Tibial artery (tissue), 4 donors: ENCODE measurements at regions not wholly inside any gene's neighbourhood (a gene's known extent, or its start where the extent isn't known, plus 50 kb on each side); places are given as distances from the start of the nearest gene placed in this dataset.

Experiments used
- DNase-seq, 2 donors: peaks; one replicate each; pipeline ENCODE4 v3.0.0-alpha.2; 2019
- H3K27ac ChIP-seq, 2 donors: fragments of 200-600 bp; sonication (generic) in 1 of 2; 1 replicate in 1 of 2; 2 replicates in 1 of 2; pipeline ENCODE4 v1.5.1; 2018 to 2019; ENCODE audit warnings: mild to moderate bottlenecking in 1 of 2
- H3K27me3 ChIP-seq, 2 donors: fragments of 200-600 bp; sonication (generic) in 1 of 2; one replicate each; pipeline versions ENCODE4 v1.5.1 to v1.6.0; 2016 to 2019
- H3K36me3 ChIP-seq, 3 donors: fragments of 200-600 bp; sonication (generic) in 2 of 3; one replicate each; pipeline ENCODE4 v1.5.1; 2016 to 2019; ENCODE audit warnings: mild to moderate bottlenecking in 2 of 3
- H3K4me1 ChIP-seq, 4 donors: fragments of 200-600 bp; sonication (generic) in 2 of 4; 1 replicate in 3 of 4; 2 replicates in 1 of 4; pipeline ENCODE4 v1.5.1; 2016 to 2019
- H3K4me3 ChIP-seq, 2 donors: fragments of 200-600 bp; sonication (generic) in 1 of 2; 1 replicate in 1 of 2; 2 replicates in 1 of 2; pipeline ENCODE4 v1.5.1; 2018 to 2019; ENCODE audit warnings: mild to moderate bottlenecking in 2 of 2
- H3K9me3 ChIP-seq, 3 donors: fragments of 200-600 bp; sonication (generic) in 1 of 3; one replicate each; pipeline ENCODE4 v1.5.1; 2016 to 2019
- CTCF ChIP-seq, 2 experiments: fragments of 200-600 bp in 1 of 2; fragments of 450-650 bp in 1 of 2; IDR thresholded peaks; one replicate each; pipeline ENCODE4 v1.5.1; 2017 to 2019; ENCODE audit warnings: antibody characterized with exemption in 2 of 2, mild to moderate bottlenecking in 1 of 2, moderate library complexity in 1 of 2
- intact Hi-C: fragments of 100-400 bp; cut with DNase I; formaldehyde crosslinking; loops from one replicate; pipeline ENCODE4 v1.15.0; 2023; ENCODE audit warnings: low total_unique reads

GRCh38 chr14:51145246-51145645 lies 50.3 kb upstream of the TRIM9 start:
- Histone ChIP-seq H3K27ac (no peak overlapping the region), H3K9me3 (no peaks in the 10 kb centered on the region), H3K4me1 (no peaks in the 10 kb centered on the region), H3K36me3 (no peaks in the 10 kb centered on the region), H3K4me3 (no peak overlapping the region), H3K27me3 (no peaks in the 10 kb centered on the region)
- TF ChIP-seq CTCF (IDR thresholded peaks at IDR 0.05) = no peak
- intact Hi-C loops = no loop called here
- no peak for DNase-seq

- TF ChIP-seq CTCF (IDR thresholded peaks at IDR 0.05) = no peak
- Histone ChIP-seq H3K27me3 (no peaks in the 10 kb centered on the region), H3K36me3 (no peaks in the 10 kb centered on the region), H3K4me1 (no peaks in the 10 kb centered on the region), H3K27ac (no peak overlapping the region), H3K4me3 (no peak overlapping the region), H3K9me3 (no peaks in the 10 kb centered on the region)
- DNase-seq = no peak
- intact Hi-C loops = no loop called here
Measured at GRCh38 chr14:51147183-51147582, 52.3 kb upstream of the TRIM9 start.

- Histone ChIP-seq H3K4me1 (no peaks in the 10 kb centered on the region), H3K9me3 (no peaks in the 10 kb centered on the region), H3K27ac (no peak overlapping the region), H3K4me3 (no peak overlapping the region), H3K36me3 (no peaks in the 10 kb centered on the region), H3K27me3 (no peaks in the 10 kb centered on the region)
- intact Hi-C loops = no loop called here
- no peak for TF ChIP-seq CTCF (IDR thresholded peaks at IDR 0.05)
- DNase-seq = no peak
Measured at GRCh38 chr14:51155326-51155725, 60.4 kb upstream of the TRIM9 start.

GRCh38 chr14:51157012-51157411 lies 62.1 kb upstream of the TRIM9 start:
- intact Hi-C loops = no loop called here
- Histone ChIP-seq H3K36me3 (no peaks in the 10 kb centered on the region), H3K27ac (no peak overlapping the region), H3K4me1 (no peaks in the 10 kb centered on the region), H3K4me3 (no peak overlapping the region), H3K27me3 (no peaks in the 10 kb centered on the region), H3K9me3 (no peaks in the 10 kb centered on the region)
- peak in 1 of 2 experiments; percentile 18 for TF ChIP-seq CTCF (IDR thresholded peaks at IDR 0.05)
- no peak for DNase-seq

GRCh38 chr14:51160871-51161270 lies 66.0 kb upstream of the TRIM9 start:
- Histone ChIP-seq H3K9me3 (no peaks in the 10 kb centered on the region), H3K27ac (no peak overlapping the region), H3K36me3 (no peaks in the 10 kb centered on the region), H3K4me3 (no peak overlapping the region), H3K4me1 (peaks cover 0 to 15% (median 6%) of the 10 kb centered on the region in 4 donors), H3K27me3 (no peaks in the 10 kb centered on the region)
- TF ChIP-seq CTCF (IDR thresholded peaks at IDR 0.05) = no peak
- intact Hi-C loops = no loop called here
- no peak for DNase-seq

- no peaks in the 10 kb centered on the region for H3K36me3 ChIP-seq
- H3K4me3 ChIP-seq = no peak overlapping the region
- DNase-seq = no peak
- peaks cover 0 to 15% (median 6%) of the 10 kb centered on the region in 4 donors for H3K4me1 ChIP-seq
- intact Hi-C loops = no loop called here
- H3K9me3 ChIP-seq = no peaks in the 10 kb centered on the region
- H3K27me3 ChIP-seq = no peaks in the 10 kb centered on the region
- no peak overlapping the region for H3K27ac ChIP-seq
- no peak for TF ChIP-seq CTCF (IDR thresholded peaks at IDR 0.05)
Measured at GRCh38 chr14:51165415-51165814, 70.5 kb upstream of the TRIM9 start.
